Osteoblast (primary cell): ENCODE measurements at regions not wholly inside any gene's neighbourhood (a gene's known extent, or its start where the extent isn't known, plus 50 kb on each side); places are given as distances from the start of the nearest gene placed in this dataset.

Experiments
- DNase-seq: peaks from one replicate; pipeline ENCODE4 v3.0.0; 2011; ENCODE audit warnings: low spot score, mixed read lengths; ENCODE audit not compliant: insufficient read length; ENCODE audit errors: missing footprints
- H2AFZ ChIP-seq: 2 replicates; pipeline ENCODE4 v1.6.0; 2011; ENCODE audit warnings: mild to moderate bottlenecking, low read length
- H3K27ac ChIP-seq: 2 replicates; pipeline ENCODE4 v1.5.1; 2011; ENCODE audit warnings: mild to moderate bottlenecking, low read depth, low read length, moderate library complexity
- H3K27me3 ChIP-seq: 2 replicates; pipeline ENCODE4 v1.6.0; 2012; ENCODE audit warnings: mild to moderate bottlenecking, control low read depth, inconsistent platforms, low read length, moderate library complexity; ENCODE audit not compliant: insufficient read depth
- H3K36me3 ChIP-seq: 2 replicates; pipeline ENCODE4 v1.5.1; 2011; ENCODE audit warnings: mild to moderate bottlenecking, low read length, control low read depth, moderate library complexity; ENCODE audit not compliant: insufficient read depth
- H3K4me1 ChIP-seq: 2 replicates; pipeline ENCODE4 v1.5.1; 2011; ENCODE audit warnings: mild to moderate bottlenecking, low read length, control low read depth, moderate library complexity; ENCODE audit not compliant: insufficient read depth
- H3K4me2 ChIP-seq: 2 replicates; pipeline ENCODE4 v1.6.0; 2011; ENCODE audit warnings: mild to moderate bottlenecking, low read length; ENCODE audit not compliant: insufficient read depth
- H3K4me3 ChIP-seq: fragments of 200-600 bp; sonication (generic); 3 replicates; pipeline ENCODE4 v1.5.1; 2012; ENCODE audit warnings: mild to moderate bottlenecking, low read length, inconsistent platforms; ENCODE audit not compliant: insufficient read depth
- H3K79me2 ChIP-seq: 2 replicates; pipeline ENCODE4 v1.6.0; 2012; ENCODE audit warnings: mild to moderate bottlenecking, low read length, control low read depth, inconsistent platforms; ENCODE audit not compliant: insufficient read depth
- H3K9me3 ChIP-seq: 2 replicates; pipeline ENCODE4 v1.5.1; 2011; ENCODE audit warnings: low read depth, low read length, control low read depth
- H4K20me1 ChIP-seq: 2 replicates; pipeline ENCODE4 v1.6.0; 2012; ENCODE audit warnings: mild to moderate bottlenecking, low read length, control low read depth; ENCODE audit not compliant: insufficient read depth
- CTCF ChIP-seq: IDR thresholded peaks from 2 replicates; pipeline ENCODE4 v1.5.1; 2011; ENCODE audit warnings: mild to moderate bottlenecking, low read depth, low read length, moderate library complexity; ENCODE audit errors: extremely low read depth

DNA sequence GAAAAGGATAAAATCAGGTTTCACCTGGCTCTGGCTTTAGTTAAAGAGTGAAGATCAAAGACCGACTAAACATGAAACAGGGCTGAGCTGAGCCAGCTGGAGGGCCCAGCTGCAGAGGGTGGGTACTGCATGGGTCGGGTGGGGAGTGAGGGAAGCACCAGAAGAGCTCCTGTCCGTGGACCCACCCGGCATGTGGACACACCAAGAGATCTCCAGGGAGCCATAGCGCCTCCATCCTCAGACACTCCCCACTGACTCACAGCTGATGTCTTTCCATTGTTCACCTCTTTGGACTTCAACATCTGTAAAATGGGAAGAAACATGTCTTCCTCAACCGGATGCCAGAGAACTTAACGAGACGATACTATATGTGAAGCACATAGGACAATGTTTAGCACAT, 178.3 kb upstream of the KLHL29 start:
- H3K9me3 ChIP-seq = no peaks in the 10 kb centered on the region
- H3K79me2 ChIP-seq = no peaks in the 10 kb centered on the region
- no peaks in the 10 kb centered on the region for H3K36me3 ChIP-seq
- no peaks in the 10 kb centered on the region for H3K27me3 ChIP-seq
- no peak for TF ChIP-seq CTCF
- no peaks in the 10 kb centered on the region for H4K20me1 ChIP-seq
- no peak for DNase-seq
- H3K27ac ChIP-seq = no peak overlapping the region
- no peak overlapping the region for H3K4me2 ChIP-seq
- H3K4me3 ChIP-seq = no peak overlapping the region
- H2AFZ ChIP-seq = no peak overlapping the region
- H3K4me1 ChIP-seq = no peaks in the 10 kb centered on the region

DNA sequence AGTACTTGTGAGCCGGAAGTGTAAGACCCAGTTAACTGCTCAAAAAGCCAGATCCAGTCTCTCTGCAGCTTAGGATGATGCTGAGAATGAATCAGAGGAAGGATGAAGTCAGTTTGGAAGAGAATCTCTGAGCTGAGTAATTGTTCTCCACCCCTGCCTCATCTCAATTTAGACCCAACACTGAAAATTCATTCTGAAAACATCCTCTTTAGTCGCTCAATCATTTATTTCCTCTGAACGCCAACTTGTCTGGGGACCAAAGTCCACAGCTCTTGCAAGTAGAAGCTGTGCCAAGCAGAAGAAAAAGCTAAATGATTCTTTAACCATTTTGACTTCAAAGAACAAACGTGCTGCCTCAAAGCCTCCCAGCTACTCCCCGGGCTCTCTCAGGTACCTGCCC, 177.1 kb upstream of the KLHL29 start:
- Histone ChIP-seq H3K4me2 (no peak overlapping the region), H3K36me3 (no peaks in the 10 kb centered on the region), H3K27ac (no peak overlapping the region), H2AFZ (no peak overlapping the region), H3K4me3 (no peak overlapping the region), H3K27me3 (no peaks in the 10 kb centered on the region), H3K4me1 (no peaks in the 10 kb centered on the region), H3K79me2 (no peaks in the 10 kb centered on the region), H3K9me3 (no peaks in the 10 kb centered on the region), H4K20me1 (no peaks in the 10 kb centered on the region)
- no peak for TF ChIP-seq CTCF
- no peak for DNase-seq

- Histone ChIP-seq H4K20me1 (no peaks in the 10 kb centered on the region), H3K4me1 (no peaks in the 10 kb centered on the region), H3K9me3 (no peaks in the 10 kb centered on the region), H3K27ac (no peak overlapping the region), H3K79me2 (no peaks in the 10 kb centered on the region), H3K36me3 (no peaks in the 10 kb centered on the region), H3K4me3 (no peak overlapping the region), H3K4me2 (no peak overlapping the region), H2AFZ (no peak overlapping the region), H3K27me3 (no peaks in the 10 kb centered on the region)
- no peak for TF ChIP-seq CTCF
- no peak for DNase-seq
These were observed 176.6 kb upstream of the KLHL29 start for GRCh38 chr2:23208339-23208738.

GRCh38 chr2:23209059-23209458, 175.9 kb upstream of the KLHL29 start:
- Histone ChIP-seq H3K27ac (no peak overlapping the region), H3K79me2 (no peaks in the 10 kb centered on the region), H3K4me2 (no peak overlapping the region), H2AFZ (no peak overlapping the region), H3K9me3 (no peaks in the 10 kb centered on the region), H4K20me1 (no peaks in the 10 kb centered on the region), H3K4me3 (no peak overlapping the region), H3K4me1 (no peaks in the 10 kb centered on the region), H3K36me3 (no peaks in the 10 kb centered on the region), H3K27me3 (no peaks in the 10 kb centered on the region)
- TF ChIP-seq CTCF = no peak
- DNase-seq = no peak
